SK-N-SH (cell line): ENCODE measurements at regions not wholly inside any gene's neighbourhood (a gene's known extent, or its start where the extent isn't known, plus 50 kb on each side); places are given as distances from the start of the nearest gene placed in this dataset.
A peak's percentile ranks its signal among the peaks of the same experiment; 100 is the strongest.

Experiments used
- CTCF ChIA-PET: fragments of 300-600, 350-600 bp; formaldehyde crosslinking; extraction: SDS; loops from one replicate; lab custom pipeline; 2021; lab: Yijun Ruan, JAX
- POLR2A ChIA-PET: fragments of 350-600 bp; sonication (Branson Sonifier 250); formaldehyde crosslinking; extraction: SDS; loops from one replicate; lab custom pipeline; 2020; ENCODE audit warnings: antibody characterized with exemption, inconsistent platforms; lab: Yijun Ruan, JAX
- DNase-seq: peaks from one replicate; pipeline ENCODE4 v3.0.0; 2012
- H2AFZ ChIP-seq: fragments of 200-600 bp; sonication (generic); 2 replicates; pipeline ENCODE4 v1.8.1; 2016; ENCODE audit warnings: antibody characterized with exemption, mild to moderate bottlenecking, low read depth
- H3F3A ChIP-seq: fragments of 200-600 bp; sonication (generic); replicated peaks from 2 replicates; pipeline ENCODE3; 2016; ENCODE audit warnings: antibody characterized with exemption, mild to moderate bottlenecking; ENCODE audit not compliant: insufficient read depth
- H3K27ac ChIP-seq, 2 experiments: fragments of 200-500 bp in 1 of 2; fragments of 200-600 bp in 1 of 2; sonication (Bioruptor generic) in 1 of 2; sonication (generic), shearing (Covaris generic) in 1 of 2; 2 replicates each; pipeline versions ENCODE4 v1.5.1 to v1.6.1; 2014 to 2016; ENCODE audit warnings: low read depth in 2 of 2, inconsistent platforms in 1 of 2, low read length in 1 of 2, mild to moderate bottlenecking in 1 of 2, mixed read lengths in 1 of 2
- H3K27me3 ChIP-seq: fragments of 200-600 bp; sonication (generic), shearing (Covaris generic); 2 replicates; pipeline ENCODE4 v1.6.1; 2016; ENCODE audit warnings: mixed run types; ENCODE audit not compliant: insufficient read depth
- H3K36me3 ChIP-seq, 2 experiments: fragments of 200-500 bp in 1 of 2; fragments of 200-600 bp in 1 of 2; sonication (Bioruptor generic) in 1 of 2; sonication (generic) in 1 of 2; replicated peaks in 1 of 2; 2 replicates each; pipeline versions ENCODE3 to v1.5.1; 2014 to 2016; ENCODE audit warnings: low read length in 1 of 2, mild to moderate bottlenecking in 1 of 2; ENCODE audit not compliant: insufficient read depth in 2 of 2, control insufficient read depth in 1 of 2
- H3K4me1 ChIP-seq, 2 experiments: fragments of 200-500 bp in 1 of 2; fragments of 200-600 bp in 1 of 2; sonication (Bioruptor generic) in 1 of 2; sonication (generic), shearing (Covaris generic) in 1 of 2; 2 replicates each; pipeline versions ENCODE4 v1.5.1 to v1.6.1; 2014 to 2016; ENCODE audit warnings: low read depth in 1 of 2, low read length in 1 of 2, mixed run types in 1 of 2; ENCODE audit not compliant: insufficient read depth in 2 of 2, control insufficient read depth in 1 of 2
- H3K4me2 ChIP-seq: fragments of 200-600 bp; sonication (generic), shearing (Covaris generic); 2 replicates; pipeline ENCODE4 v1.6.1; 2017; ENCODE audit warnings: mixed run types
- H3K4me3 ChIP-seq, 2 experiments: fragments of 200-500 bp in 1 of 2; fragments of 200-600 bp in 1 of 2; sonication (Bioruptor generic) in 1 of 2; sonication (generic), shearing (Covaris generic) in 1 of 2; 2 replicates each; pipeline versions ENCODE4 v1.5.1 to v1.8.1; 2014 to 2016; ENCODE audit warnings: low read depth in 2 of 2, inconsistent platforms in 1 of 2, low read length in 1 of 2, mild to moderate bottlenecking in 1 of 2, mixed read lengths in 1 of 2, moderate library complexity in 1 of 2
- H3K79me2 ChIP-seq: fragments of 200-600 bp; sonication (generic); 2 replicates; pipeline ENCODE4 v1.8.1; 2017; ENCODE audit warnings: mild to moderate bottlenecking; ENCODE audit not compliant: insufficient read depth
- H3K9ac ChIP-seq: fragments of 200-600 bp; sonication (generic); 2 replicates; pipeline ENCODE4 v1.6.1; 2017; ENCODE audit warnings: mixed run types
- H3K9me2 ChIP-seq: fragments of 200-600 bp; sonication (generic); 2 replicates; pipeline ENCODE4 v1.6.1; 2017; ENCODE audit warnings: mixed run types
- H3K9me3 ChIP-seq: fragments of 200-600 bp; sonication (generic); 2 replicates; pipeline ENCODE4 v1.6.1; 2017; ENCODE audit warnings: mixed run types, mild to moderate bottlenecking, moderate library complexity
- H4K20me1 ChIP-seq: fragments of 200-600 bp; sonication (generic); 2 replicates; pipeline ENCODE4 v1.6.1; 2017; ENCODE audit warnings: mild to moderate bottlenecking, mixed run types; ENCODE audit not compliant: insufficient read depth
- ELF1 ChIP-seq: IDR thresholded peaks from 2 replicates; pipeline ENCODE4 v1.4.0; 2012
- EZH2phosphoT487 ChIP-seq: fragments of 200-600 bp; sonication (generic); IDR thresholded peaks from 2 replicates; pipeline ENCODE4 v1.6.1; 2017; ENCODE audit warnings: low read depth, mixed run types, mild to moderate bottlenecking, antibody characterized with exemption, moderate library complexity, borderline replicate concordance
- FOSL2 ChIP-seq: IDR thresholded peaks from 2 replicates; pipeline ENCODE4 v1.4.0; 2012; ENCODE audit warnings: low read depth, mild to moderate bottlenecking, moderate library complexity, borderline replicate concordance
- FOXJ3 ChIP-seq: sonication (generic); formaldehyde crosslinking; IDR thresholded peaks from 2 replicates; pipeline ENCODE4 v1.5.1; 2020; ENCODE audit warnings: mild to moderate bottlenecking, missing genetic modification reagents
- GABPA ChIP-seq: IDR thresholded peaks from 2 replicates; pipeline ENCODE4 v1.4.0; 2012; ENCODE audit warnings: low read depth, mild to moderate bottlenecking
- GATA2 ChIP-seq: sonication (generic); formaldehyde crosslinking; IDR thresholded peaks from 2 replicates; pipeline ENCODE4 v1.5.0; 2020; ENCODE audit warnings: mild to moderate bottlenecking, missing genetic modification reagents
- IRF3 ChIP-seq: fragments of 150-350 bp; IDR thresholded peaks from 2 replicates; pipeline ENCODE4 v1.6.1; 2016; ENCODE audit warnings: mild to moderate bottlenecking, low read depth, low read length
- MEF2A ChIP-seq: IDR thresholded peaks from 2 replicates; pipeline ENCODE4 v1.4.0; 2012; ENCODE audit warnings: low read depth, borderline replicate concordance
- MXI1 ChIP-seq: IDR thresholded peaks from 2 replicates; pipeline ENCODE4 v1.6.1; 2012; ENCODE audit warnings: mild to moderate bottlenecking, low read depth, low read length, improper control_type of control experiment
- NRF1 ChIP-seq: IDR thresholded peaks from 2 replicates; pipeline ENCODE4 v1.6.1; 2012; ENCODE audit warnings: low read depth, mild to moderate bottlenecking, low read length
- POLR2AphosphoS5 ChIP-seq: IDR thresholded peaks from 2 replicates; pipeline ENCODE4 v1.6.1; 2012; ENCODE audit warnings: low read depth, low read length
- RAD21 ChIP-seq: IDR thresholded peaks from 2 replicates; pipeline ENCODE4 v1.6.1; 2012; ENCODE audit warnings: mild to moderate bottlenecking, low read length
- RCOR1 ChIP-seq: fragments of 150-350 bp; IDR thresholded peaks from 2 replicates; pipeline ENCODE4 v1.6.1; 2017; ENCODE audit warnings: antibody characterized with exemption, low read length
- REST ChIP-seq: IDR thresholded peaks from 2 replicates; pipeline ENCODE4 v1.6.1; 2012; ENCODE audit warnings: mild to moderate bottlenecking, low read depth, low read length, moderate library complexity
- SIN3A ChIP-seq: IDR thresholded peaks from 2 replicates; pipeline ENCODE4 v1.6.1; 2012; ENCODE audit warnings: low read depth, mild to moderate bottlenecking, low read length, moderate library complexity, borderline replicate concordance
- TCF12 ChIP-seq: IDR thresholded peaks from 2 replicates; pipeline ENCODE4 v1.4.0; 2012
- TEAD4 ChIP-seq: IDR thresholded peaks from 2 replicates; pipeline ENCODE4 v1.4.0; 2012; ENCODE audit warnings: mild to moderate bottlenecking, borderline replicate concordance; ENCODE audit not compliant: insufficient read depth
- USF2 ChIP-seq: fragments of 150-350 bp; IDR thresholded peaks from 2 replicates; pipeline ENCODE4 v1.6.1; 2017; ENCODE audit warnings: antibody characterized with exemption, low read length, low read depth, borderline replicate concordance
- YY1 ChIP-seq: IDR thresholded peaks from 2 replicates; pipeline ENCODE4 v1.4.0; 2012; ENCODE audit warnings: low read depth, mild to moderate bottlenecking
- ZBTB33 ChIP-seq: IDR thresholded peaks from 2 replicates; pipeline ENCODE4 v1.4.0; 2012; ENCODE audit warnings: low read depth, borderline replicate concordance
- WGBS: methylation state at CpG from one replicate; pipeline ENCODE4 v1.1.6; 2017; ENCODE audit warnings: low lambda C conversion rate; 5-methylcytosine and 5-hydroxymethylcytosine counted together

- TF ChIP-seq REST (no peak), GABPA (no peak), MEF2A (no peak)
Observed at GRCh38 chr4:176440698-176441097, 120.9 kb downstream of the SPCS3 start (continued).

GRCh38 chr4:176441594-176441993 is 121.8 kb downstream of the SPCS3 start:
- H3K79me2 ChIP-seq: no peaks in the 10 kb centered on the region
- ChIA-PET POLR2A (no interaction called here), CTCF (no interaction called here)
- TF ChIP-seq TCF12 (no peak), SIN3A (no peak), MEF2A (no peak), YY1 (no peak), MXI1 (no peak), RCOR1 (no peak), FOXJ3 (CRISPR knock-in tag) (no peak), GATA2 (CRISPR knock-in tag) (no peak), FOSL2 (no peak), ZBTB33 (no peak), GABPA (no peak), POLR2AphosphoS5 (no peak), EZH2phosphoT487 (no peak), IRF3 (no peak), USF2 (no peak), RAD21 (no peak), ELF1 (no peak), TEAD4 (no peak), NRF1 (no peak)
- H3K4me2 ChIP-seq: no peak overlapping the region
- H3K9ac ChIP-seq: no peak overlapping the region
- H3K27ac ChIP-seq: peak overlapping the region in 1 of 2 experiments; percentile 93; a peak in 1 of 4 replicates
- no peaks in the 10 kb centered on the region for H3K9me2 ChIP-seq
- H3K4me1 ChIP-seq: peaks cover 0 to 11% of the 10 kb centered on the region in 2 experiments; a peak in 3 of 4 replicates
- WGBS: 32% methylated on average over 2 of the region's 2 CpGs
- H3K36me3 ChIP-seq: no peaks in the 10 kb centered on the region
- H4K20me1 ChIP-seq: no peaks in the 10 kb centered on the region
- peaks cover 14% of the 10 kb centered on the region; the same call in 1 of the 2 replicates for H3K9me3 ChIP-seq
- H3F3A ChIP-seq: peaks cover 34% of the 10 kb centered on the region
- no peak overlapping the region for H3K4me3 ChIP-seq
- H3K27me3 ChIP-seq: no peaks in the 10 kb centered on the region
- no peak for DNase-seq
- no peak overlapping the region for H2AFZ ChIP-seq
